ENCODE measurements at regions not wholly inside any gene's neighbourhood (a gene's known extent, or its start where the extent isn't known, plus 50 kb on each side); places are given as distances from the start of the nearest gene placed in this dataset.

- Histone ChIP-seq H2AFZ (ENCODE audit: low read length) (no peak overlapping the region), H4K20me1 (ENCODE audit: insufficient read depth, low read depth, low read length) (no peaks in the 10 kb centered on the region), H3K27me3 (ENCODE audit: low read length) (no peaks in the 10 kb centered on the region), H3K4me1 (ENCODE audit: low read length) (peaks cover 19% of the 10 kb centered on the region), H3K79me2 (ENCODE audit: low read length) (no peaks in the 10 kb centered on the region), H3K27ac (ENCODE audit: low read length) (no peak overlapping the region), H3K4me2 (ENCODE audit: low read depth, low read length, poor library complexity, severe bottlenecking) (peak overlapping the region; percentile 19), H3K9me2 (replicated peaks; ENCODE audit: insufficient read depth, low read length) (no peaks in the 10 kb centered on the region), H3K9me3 (ENCODE audit: low read length) (no peaks in the 10 kb centered on the region), H3K4me3 (ENCODE audit: low read length) (no peak overlapping the region), H3K36me3 (ENCODE audit: insufficient read depth, low read length) (no peaks in the 10 kb centered on the region), H3K9ac (ENCODE audit: low read length) (no peak overlapping the region)
- no peak for DNase-seq
Observed at GRCh38 chr12:113766131-113766878, 199.8 kb downstream of the RBM19 start.

GRCh38 chr12:113764661-113765060 lies 201.5 kb downstream of the RBM19 start:
- Histone ChIP-seq H4K20me1 (ENCODE audit: insufficient read depth, low read depth, low read length) (no peaks in the 10 kb centered on the region), H3K9me3 (ENCODE audit: low read length) (no peaks in the 10 kb centered on the region), H3K27ac (ENCODE audit: low read length) (no peak overlapping the region), H3K36me3 (ENCODE audit: insufficient read depth, low read length) (no peaks in the 10 kb centered on the region), H3K4me2 (ENCODE audit: low read depth, low read length, poor library complexity, severe bottlenecking) (no peak overlapping the region), H3K9ac (ENCODE audit: low read length) (no peak overlapping the region), H3K27me3 (ENCODE audit: low read length) (no peaks in the 10 kb centered on the region), H3K79me2 (ENCODE audit: low read length) (no peaks in the 10 kb centered on the region), H3K4me1 (ENCODE audit: low read length) (peaks cover 19% of the 10 kb centered on the region), H3K4me3 (ENCODE audit: low read length) (no peak overlapping the region), H2AFZ (ENCODE audit: low read length) (no peak overlapping the region), H3K9me2 (replicated peaks; ENCODE audit: insufficient read depth, low read length) (no peaks in the 10 kb centered on the region)
- DNase-seq = no peak

- Histone ChIP-seq H3K27me3 (ENCODE audit: low read length) (no peaks in the 10 kb centered on the region), H3K9me2 (replicated peaks; ENCODE audit: insufficient read depth, low read length) (no peaks in the 10 kb centered on the region), H3K9me3 (ENCODE audit: low read length) (no peaks in the 10 kb centered on the region), H3K79me2 (ENCODE audit: low read length) (no peaks in the 10 kb centered on the region), H3K27ac (ENCODE audit: low read length) (no peak overlapping the region), H3K9ac (ENCODE audit: low read length) (no peak overlapping the region), H3K4me1 (ENCODE audit: low read length) (peaks cover 19% of the 10 kb centered on the region), H3K4me3 (ENCODE audit: low read length) (no peak overlapping the region), H2AFZ (ENCODE audit: low read length) (no peak overlapping the region), H4K20me1 (ENCODE audit: insufficient read depth, low read depth, low read length) (no peaks in the 10 kb centered on the region), H3K36me3 (ENCODE audit: insufficient read depth, low read length) (no peaks in the 10 kb centered on the region), H3K4me2 (ENCODE audit: low read depth, low read length, poor library complexity, severe bottlenecking) (no peak overlapping the region)
- no peak for DNase-seq
Observed at GRCh38 chr12:113762882-113763816, 203.0 kb downstream of the RBM19 start.

DNA sequence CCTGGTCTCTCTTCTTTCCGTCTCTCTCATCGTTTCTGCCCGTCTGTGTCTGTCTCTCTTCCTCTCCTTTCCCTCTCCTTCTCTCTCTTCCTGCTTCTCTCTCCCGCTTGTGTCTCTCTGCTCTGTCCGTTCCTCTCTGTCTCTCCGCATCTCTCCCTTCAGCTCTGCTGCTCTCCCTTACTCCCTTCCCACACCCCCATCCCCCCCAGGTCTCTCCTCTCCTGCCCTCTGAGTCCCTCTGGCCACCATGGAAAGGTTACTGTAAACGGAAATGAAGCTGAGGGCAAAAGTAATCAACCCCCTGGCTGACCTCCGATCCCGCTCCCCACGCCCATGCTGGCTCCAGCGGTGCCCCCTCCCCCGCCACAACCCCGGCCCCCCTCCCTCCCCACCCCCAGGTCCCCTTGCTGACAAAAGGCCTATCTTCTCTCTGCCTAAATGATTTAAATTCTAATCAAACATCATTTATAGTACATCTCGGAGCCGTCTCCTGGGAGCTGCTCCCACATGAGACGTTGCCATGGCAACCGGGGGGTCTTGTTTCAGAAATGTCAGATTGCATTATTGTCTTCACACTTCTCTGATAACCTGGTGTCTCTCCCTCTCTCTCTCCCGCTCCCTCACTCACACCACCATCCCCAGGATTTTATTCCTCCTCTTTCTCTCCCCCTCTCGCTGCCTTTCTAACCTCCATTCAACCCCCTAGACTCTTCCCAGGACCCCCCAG lies 203.8 kb downstream of the RBM19 start:
- Histone ChIP-seq H3K9ac (ENCODE audit: low read length) (no peak overlapping the region), H3K27ac (ENCODE audit: low read length) (no peak overlapping the region), H3K4me2 (ENCODE audit: low read depth, low read length, poor library complexity, severe bottlenecking) (no peak overlapping the region), H3K4me1 (ENCODE audit: low read length) (peaks cover 17% of the 10 kb centered on the region), H3K36me3 (ENCODE audit: insufficient read depth, low read length) (no peaks in the 10 kb centered on the region), H3K9me2 (replicated peaks; ENCODE audit: insufficient read depth, low read length) (no peaks in the 10 kb centered on the region), H3K9me3 (ENCODE audit: low read length) (no peaks in the 10 kb centered on the region), H3K4me3 (ENCODE audit: low read length) (no peak overlapping the region), H4K20me1 (ENCODE audit: insufficient read depth, low read depth, low read length) (no peaks in the 10 kb centered on the region), H3K79me2 (ENCODE audit: low read length) (no peaks in the 10 kb centered on the region), H3K27me3 (ENCODE audit: low read length) (no peaks in the 10 kb centered on the region), H2AFZ (ENCODE audit: low read length) (no peak overlapping the region)
- peak; percentile 50 for DNase-seq

GRCh38 chr12:113759135-113759534 lies 207.0 kb downstream of the RBM19 start:
- no peak overlapping the region for H3K4me3 ChIP-seq (ENCODE audit: low read length)
- H3K9me3 ChIP-seq (ENCODE audit: low read length) = no peaks in the 10 kb centered on the region
- DNase-seq = no peak

GRCh38 chr12:113758165-113758924 lies 207.8 kb downstream of the RBM19 start:
- Histone ChIP-seq H3K36me3 (ENCODE audit: insufficient read depth, low read length) (no peaks in the 10 kb centered on the region), H3K79me2 (ENCODE audit: low read length) (no peaks in the 10 kb centered on the region), H3K9me2 (replicated peaks; ENCODE audit: insufficient read depth, low read length) (no peaks in the 10 kb centered on the region), H3K27me3 (ENCODE audit: low read length) (no peaks in the 10 kb centered on the region), H2AFZ (ENCODE audit: low read length) (no peak overlapping the region), H3K4me2 (ENCODE audit: low read depth, low read length, poor library complexity, severe bottlenecking) (no peak overlapping the region), H3K4me1 (ENCODE audit: low read length) (peaks cover 5% of the 10 kb centered on the region), H3K9me3 (ENCODE audit: low read length) (no peaks in the 10 kb centered on the region), H3K4me3 (ENCODE audit: low read length) (no peak overlapping the region), H3K9ac (ENCODE audit: low read length) (no peak overlapping the region), H4K20me1 (ENCODE audit: insufficient read depth, low read depth, low read length) (no peaks in the 10 kb centered on the region), H3K27ac (ENCODE audit: low read length) (no peak overlapping the region)
- DNase-seq = no peak

More at GRCh38 chr12:113759135-113759534, 207.0 kb downstream of the RBM19 start:
- no peak overlapping the region for H2AFZ ChIP-seq (ENCODE audit: low read length)
- H3K79me2 ChIP-seq (ENCODE audit: low read length) = no peaks in the 10 kb centered on the region
- H3K4me2 ChIP-seq (ENCODE audit: low read depth, low read length, poor library complexity, severe bottlenecking) = no peak overlapping the region
- H3K36me3 ChIP-seq (ENCODE audit: insufficient read depth, low read length) = no peaks in the 10 kb centered on the region
- H3K9me2 ChIP-seq (replicated peaks; ENCODE audit: insufficient read depth, low read length) = no peaks in the 10 kb centered on the region
- H3K27me3 ChIP-seq (ENCODE audit: low read length) = no peaks in the 10 kb centered on the region
- peaks cover 5% of the 10 kb centered on the region for H3K4me1 ChIP-seq (ENCODE audit: low read length)
- H3K9ac ChIP-seq (ENCODE audit: low read length) = no peak overlapping the region
- no peaks in the 10 kb centered on the region for H4K20me1 ChIP-seq (ENCODE audit: insufficient read depth, low read depth, low read length)
- H3K27ac ChIP-seq (ENCODE audit: low read length) = no peak overlapping the region

- no peaks in the 10 kb centered on the region for H4K20me1 ChIP-seq (ENCODE audit: insufficient read depth, low read depth, low read length)
- no peak overlapping the region for H3K9ac ChIP-seq (ENCODE audit: low read length)
- no peaks in the 10 kb centered on the region for H3K9me2 ChIP-seq (replicated peaks; ENCODE audit: insufficient read depth, low read length)
- H3K27me3 ChIP-seq (ENCODE audit: low read length) = no peaks in the 10 kb centered on the region
- no peak for DNase-seq
- H3K4me1 ChIP-seq (ENCODE audit: low read length) = no peaks in the 10 kb centered on the region
- no peak overlapping the region for H3K4me2 ChIP-seq (ENCODE audit: low read depth, low read length, poor library complexity, severe bottlenecking)
- H3K4me3 ChIP-seq (ENCODE audit: low read length) = no peak overlapping the region
- no peaks in the 10 kb centered on the region for H3K36me3 ChIP-seq (ENCODE audit: insufficient read depth, low read length)
- no peaks in the 10 kb centered on the region for H3K79me2 ChIP-seq (ENCODE audit: low read length)
- H3K27ac ChIP-seq (ENCODE audit: low read length) = no peak overlapping the region
- H2AFZ ChIP-seq (ENCODE audit: low read length) = no peak overlapping the region
- no peaks in the 10 kb centered on the region for H3K9me3 ChIP-seq (ENCODE audit: low read length)
Observed at GRCh38 chr12:113757221-113758002, 208.7 kb downstream of the RBM19 start.
